Keratinocyte (primary cell): ENCODE measurements at regions not wholly inside any gene's neighbourhood (a gene's known extent, or its start where the extent isn't known, plus 50 kb on each side); places are given as distances from the start of the nearest gene placed in this dataset.

ENCODE experiments used
- CTCF ChIP-seq, 3 experiments: IDR thresholded peaks in 1 of 3; conservative IDR thresholded peaks in 1 of 3; optimal IDR thresholded peaks in 1 of 3; 2 replicates in 2 of 3; 3 replicates in 1 of 3; pipeline versions ENCODE3 to v1.5.1; 2011; ENCODE audit warnings: low read length in 3 of 3, mild to moderate bottlenecking in 3 of 3, moderate library complexity in 2 of 3, control low read depth in 1 of 3, inconsistent platforms in 1 of 3; ENCODE audit not compliant: insufficient read depth in 2 of 3; ENCODE audit errors: extremely low read depth in 1 of 3
- EZH2 ChIP-seq: IDR thresholded peaks from one replicate; pipeline ENCODE4 v1.6.1; 2012; ENCODE audit warnings: inconsistent platforms, mild to moderate bottlenecking, low read length, moderate library complexity

DNA sequence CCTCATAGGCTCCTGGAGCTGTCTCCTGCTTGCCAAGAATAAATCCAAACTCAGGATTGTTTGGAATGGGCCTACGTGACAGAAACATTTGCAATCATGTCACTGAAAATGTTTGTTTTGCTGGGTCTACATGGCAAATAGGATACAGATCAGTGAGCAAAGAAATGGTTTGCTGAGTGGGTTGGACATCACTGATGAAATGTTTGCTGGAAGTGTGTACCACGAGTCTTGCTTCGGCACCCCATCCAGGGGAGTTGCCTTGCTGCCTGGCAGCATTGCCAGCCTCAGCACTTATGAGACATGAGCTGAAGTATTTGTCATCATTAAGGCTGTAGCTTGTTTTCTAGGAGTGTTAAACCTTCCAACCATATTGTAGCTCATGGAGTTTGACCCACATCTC, 213.3 kb upstream of the CFAP20DC start:
- no peak for TF ChIP-seq CTCF (optimal IDR thresholded peaks at IDR 0.05 in 1 of 3, IDR thresholded peaks at IDR 0.05 in 1 of 3, conservative IDR thresholded peaks at IDR 0.05 in 1 of 3; ENCODE audit: extremely low read depth in 1 of 3, insufficient read depth in 2 of 3, low read length in 3 of 3)
- no peak for TF ChIP-seq EZH2
